Dedifferentiated amniotic fluid mesenchymal stem cell (primary cell): ENCODE measurements at regions not wholly inside any gene's neighbourhood (a gene's known extent, or its start where the extent isn't known, plus 50 kb on each side); places are given as distances from the start of the nearest gene placed in this dataset.
"Not testable (repeated sequence)": the region's sequence is repeated elsewhere in the genome, so short reads cannot be mapped to it uniquely, and the experiment has no call there.

Source experiments
- DNase-seq: peaks from one replicate; pipeline ENCODE4 v3.0.0-alpha.2; 2016; ENCODE audit errors: extremely low spot score

DNA sequence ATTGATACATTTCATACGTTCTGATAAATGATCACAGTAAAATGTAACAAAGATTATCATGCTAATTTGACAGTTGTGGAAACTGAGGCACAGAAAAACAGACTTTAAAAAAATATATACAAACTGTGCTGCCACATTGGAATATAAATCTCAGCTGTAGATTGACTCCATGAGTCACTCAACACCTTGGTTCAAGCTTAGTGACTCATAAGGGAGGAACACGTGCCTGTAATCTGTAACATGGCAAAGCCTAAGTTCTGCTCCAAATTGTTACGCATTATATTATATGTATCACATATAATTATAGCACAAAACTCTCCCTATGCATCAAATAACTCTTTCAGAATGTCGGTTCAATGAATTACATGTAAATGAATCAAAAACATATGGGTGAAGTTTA, 1047.5 kb downstream of the GATA3 start:
- DNase-seq, result no peak

DNA sequence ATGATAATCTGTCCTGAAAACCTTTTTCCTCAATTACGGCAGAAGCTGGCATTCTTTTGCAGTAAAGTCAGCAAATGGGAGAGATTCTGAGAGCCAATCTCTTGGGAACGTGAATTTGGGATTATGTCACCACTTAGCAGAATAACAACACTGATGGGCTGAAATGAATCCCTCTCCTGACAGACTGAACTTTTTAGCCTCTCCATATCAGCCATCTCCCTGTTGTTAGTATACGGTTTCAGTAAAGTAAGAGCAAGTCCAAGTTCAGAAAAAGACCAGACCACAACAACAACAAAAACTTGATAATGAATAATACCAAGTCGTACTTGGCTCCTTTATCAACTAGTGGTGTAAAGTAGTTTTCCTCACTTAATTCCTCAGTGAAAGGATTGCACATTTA, 1048.8 kb downstream of the GATA3 start:
- no peak for DNase-seq

DNA sequence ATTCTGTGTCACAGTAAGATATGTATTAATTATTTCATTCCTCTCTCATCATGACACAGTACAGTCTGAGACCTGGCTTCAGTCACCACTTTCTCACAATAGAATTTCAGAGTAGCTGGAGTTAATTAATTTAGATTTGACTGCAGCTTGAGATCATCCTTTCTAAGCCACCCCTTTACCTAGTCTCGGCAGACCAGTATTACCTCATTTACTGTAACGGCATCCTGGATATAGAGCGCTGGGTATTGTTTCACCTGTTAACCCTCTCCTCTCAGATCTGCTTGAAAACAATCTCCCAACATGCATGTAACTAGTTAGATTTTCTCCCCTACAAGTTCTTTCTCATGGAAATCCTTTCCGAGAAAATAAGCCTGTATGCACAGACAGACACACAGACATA, 1057.5 kb downstream of the GATA3 start:
- DNase-seq, result no peak

DNA sequence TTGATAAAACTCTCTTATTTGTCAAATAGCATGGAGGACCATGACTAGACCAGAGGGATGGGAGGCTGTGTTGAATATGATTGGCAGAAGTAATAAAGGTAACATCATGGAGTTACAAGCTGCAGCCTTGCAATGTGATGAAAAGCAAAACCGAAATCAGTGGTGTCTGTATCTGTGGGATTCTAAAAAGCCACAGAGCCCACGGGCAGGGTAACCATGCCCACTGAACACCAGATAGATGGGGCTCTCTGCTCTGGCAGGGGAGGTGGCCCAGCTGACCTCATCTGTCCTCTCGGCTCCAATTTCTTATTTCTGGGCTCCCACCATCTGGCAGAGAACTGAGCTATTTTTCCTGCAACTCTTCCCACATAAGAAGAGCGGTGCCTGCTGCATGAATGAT, 1072.2 kb downstream of the GATA3 start:
- no peak for DNase-seq

DNA sequence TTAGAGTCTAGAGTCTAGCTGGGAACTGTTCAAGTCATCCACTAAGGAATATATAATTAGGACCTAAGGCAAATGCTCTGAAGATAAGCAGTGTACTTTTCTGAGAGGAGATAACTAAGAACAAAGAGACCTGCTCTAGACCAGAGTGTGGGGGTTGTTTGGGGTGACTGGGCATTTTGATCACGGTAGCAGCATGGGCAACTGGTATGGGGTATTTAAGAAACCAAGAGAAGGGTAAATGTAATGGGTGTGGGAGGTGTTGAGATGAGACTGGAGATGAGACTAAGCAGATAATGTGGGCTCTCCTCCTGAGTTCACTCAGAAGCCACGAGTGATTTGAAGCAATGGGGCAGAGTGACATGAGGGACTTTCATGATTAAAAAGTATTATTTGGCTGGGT, 1082.9 kb downstream of the GATA3 start:
- no peak for DNase-seq

DNA sequence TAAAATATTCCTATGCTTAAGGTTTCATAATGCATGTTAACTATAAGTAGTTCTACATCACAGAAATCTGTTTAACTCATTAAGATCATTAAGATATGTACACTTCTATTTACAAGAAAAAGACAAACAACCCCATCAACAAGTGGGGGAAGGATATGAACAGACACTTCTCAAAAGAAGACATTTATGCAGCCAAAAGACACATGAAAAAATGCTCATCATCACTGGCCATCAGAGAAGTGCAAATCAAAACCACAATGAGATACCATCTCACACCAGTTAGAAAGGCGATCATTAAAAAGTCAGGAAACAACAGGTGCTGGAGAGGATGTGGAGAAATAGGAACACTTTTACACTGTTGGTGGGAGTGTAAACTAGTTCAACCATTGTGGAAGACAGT, 1084.3 kb downstream of the GATA3 start:
- not testable (repeated sequence) for DNase-seq

DNA sequence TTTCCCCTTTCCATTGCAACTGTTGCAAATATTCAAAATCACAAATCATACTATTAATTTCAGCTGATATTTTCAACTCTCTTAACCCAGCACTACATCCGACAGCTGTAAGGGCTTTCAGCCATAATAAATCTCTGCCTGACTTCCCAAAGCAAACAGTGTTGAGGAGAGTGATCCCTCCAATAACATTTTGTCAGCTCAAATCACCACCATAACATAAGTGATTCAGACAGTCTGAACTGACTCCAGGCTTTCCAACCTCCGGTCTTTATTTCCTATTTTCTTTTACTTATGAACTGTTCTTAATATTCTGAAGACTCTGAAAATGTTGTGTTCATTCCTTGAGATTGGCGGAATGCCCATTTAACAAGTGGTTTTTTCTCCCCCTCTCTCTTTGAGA, 1085.9 kb downstream of the GATA3 start:
- no peak for DNase-seq

DNA sequence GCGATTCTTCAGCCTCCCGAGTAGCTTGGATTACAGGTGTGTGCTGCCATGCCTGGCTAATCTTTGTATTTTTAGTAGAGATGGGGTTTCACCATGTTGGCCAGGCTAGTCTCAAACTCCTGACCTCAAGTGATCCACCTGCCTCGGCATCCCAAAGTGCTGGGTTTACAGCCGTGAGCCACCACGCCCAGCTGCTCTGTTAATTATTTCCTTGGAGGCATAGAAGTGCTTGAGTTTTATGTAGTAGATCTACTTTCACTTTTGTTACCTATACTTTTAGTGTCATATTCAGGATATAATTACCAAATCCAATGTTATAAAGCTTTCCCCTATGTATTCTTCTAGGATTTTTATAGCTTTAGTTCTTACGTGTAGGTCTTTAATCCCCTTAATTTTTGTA, 1093.0 kb downstream of the GATA3 start:
- no peak for DNase-seq

DNA sequence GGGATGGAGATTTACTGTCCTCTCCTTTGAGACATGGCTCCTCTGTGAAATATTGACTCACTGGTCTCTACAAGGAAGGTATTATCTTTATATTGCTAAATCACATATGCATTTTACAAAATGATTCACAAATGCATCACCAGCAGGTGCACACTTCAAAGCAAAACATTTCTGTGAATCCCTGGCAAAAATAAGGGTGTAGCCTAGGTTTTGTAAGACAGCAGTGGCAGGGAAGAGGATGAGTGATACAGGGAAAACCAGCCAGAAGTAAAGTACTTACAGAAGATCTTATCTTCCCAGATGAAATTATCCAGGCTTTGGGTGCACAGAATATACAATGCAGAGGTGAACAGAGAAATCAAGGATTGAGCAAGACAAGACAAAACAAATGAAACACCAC, 1094.6 kb downstream of the GATA3 start:
- no peak for DNase-seq

DNA sequence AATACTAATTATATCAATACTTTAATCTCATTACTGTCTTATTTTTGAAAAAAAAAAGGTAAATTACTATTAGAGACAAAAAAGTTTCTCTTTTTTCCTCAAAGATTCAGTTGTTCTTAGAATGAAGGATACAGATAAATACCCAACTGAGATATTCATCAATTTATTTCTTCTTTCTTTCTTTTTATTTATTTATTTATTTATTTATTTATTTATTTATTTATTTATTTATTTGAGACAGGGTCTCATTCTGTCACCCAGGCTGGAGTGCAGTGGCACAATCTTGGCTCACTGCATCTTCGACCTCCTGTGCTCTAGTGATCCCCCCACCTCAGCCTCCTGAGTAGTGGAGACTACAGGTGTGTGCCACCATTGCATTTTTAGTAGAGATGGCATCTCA, 1098.6 kb downstream of the GATA3 start:
- not testable (repeated sequence) for DNase-seq

DNA sequence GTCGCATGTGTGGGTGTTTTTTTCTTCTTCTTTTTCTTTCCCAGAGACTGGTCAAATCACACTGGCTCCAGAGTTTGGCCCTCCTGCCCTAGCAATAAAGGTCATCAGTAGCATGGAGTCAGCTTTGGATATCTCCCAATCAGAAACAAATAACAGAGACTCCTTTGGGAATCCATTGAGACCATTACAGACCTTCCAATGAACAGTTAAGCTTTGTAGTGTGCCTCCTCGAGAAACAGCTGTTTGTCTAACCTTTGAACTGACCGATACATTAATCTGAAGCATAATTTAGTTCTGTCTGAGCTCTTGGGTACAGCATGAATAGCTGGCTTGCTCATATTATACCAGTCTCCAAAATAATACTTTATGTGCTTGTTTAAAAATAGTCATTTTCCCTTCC, 1103.2 kb downstream of the GATA3 start:
- DNase-seq, result no peak

DNA sequence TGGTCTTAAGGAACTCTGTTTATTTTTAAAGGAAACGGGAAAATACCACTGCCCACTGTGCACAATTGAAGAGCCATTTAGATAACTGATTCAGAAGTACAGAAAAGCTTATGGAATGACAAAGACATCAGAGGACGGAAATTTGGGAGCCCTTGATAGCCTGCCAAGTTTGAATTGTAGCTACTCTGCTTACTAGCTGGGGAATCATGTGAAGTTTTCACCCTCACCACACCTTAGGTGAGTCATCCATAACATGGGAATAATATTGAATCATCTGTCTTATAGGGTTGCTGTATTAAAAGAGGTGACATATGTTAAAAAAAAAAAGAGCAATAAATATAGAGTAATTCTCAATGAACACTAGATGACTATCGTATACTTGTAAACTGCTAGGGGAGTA, 1104.2 kb downstream of the GATA3 start:
- DNase-seq, result no peak

DNA sequence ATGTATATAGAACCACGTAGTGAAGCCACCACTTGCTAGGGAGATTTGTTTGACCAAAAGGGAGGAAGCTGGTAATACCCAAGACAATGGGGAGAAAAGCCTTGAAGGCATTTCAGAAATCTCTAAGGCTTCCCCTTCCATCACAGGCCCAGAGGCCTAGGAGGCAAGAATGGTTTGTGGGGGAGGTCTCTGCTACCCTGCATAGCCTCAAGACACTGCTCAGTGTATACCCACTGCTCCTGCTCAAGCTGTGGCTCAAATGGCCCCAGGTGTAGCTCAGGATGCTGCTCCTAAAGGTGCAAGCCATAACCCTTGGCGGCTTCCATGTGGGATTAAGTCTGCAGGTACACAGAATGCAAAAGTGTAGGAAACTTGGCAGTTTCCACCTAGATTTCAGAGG, 1105.8 kb downstream of the GATA3 start:
- no peak for DNase-seq

DNA sequence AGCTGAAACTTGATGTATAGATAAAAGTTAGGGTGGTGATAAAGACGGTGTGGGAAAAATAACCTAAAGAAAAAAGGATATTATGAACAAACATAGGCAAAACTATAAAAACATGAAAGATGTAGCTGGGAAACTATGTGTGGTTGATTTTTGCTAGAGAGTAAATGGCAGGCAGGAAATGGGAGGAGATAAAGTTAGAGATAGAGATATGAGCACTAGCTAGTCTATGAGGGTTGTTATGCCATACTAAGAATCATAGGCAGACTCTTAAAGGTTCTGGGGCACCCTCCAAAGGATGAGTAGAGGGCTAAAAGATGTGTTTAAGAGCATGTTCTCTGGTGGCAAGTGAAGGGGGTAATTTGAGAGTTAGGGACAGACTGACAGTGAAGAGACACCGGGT, 1109.2 kb downstream of the GATA3 start:
- DNase-seq, result no peak

DNA sequence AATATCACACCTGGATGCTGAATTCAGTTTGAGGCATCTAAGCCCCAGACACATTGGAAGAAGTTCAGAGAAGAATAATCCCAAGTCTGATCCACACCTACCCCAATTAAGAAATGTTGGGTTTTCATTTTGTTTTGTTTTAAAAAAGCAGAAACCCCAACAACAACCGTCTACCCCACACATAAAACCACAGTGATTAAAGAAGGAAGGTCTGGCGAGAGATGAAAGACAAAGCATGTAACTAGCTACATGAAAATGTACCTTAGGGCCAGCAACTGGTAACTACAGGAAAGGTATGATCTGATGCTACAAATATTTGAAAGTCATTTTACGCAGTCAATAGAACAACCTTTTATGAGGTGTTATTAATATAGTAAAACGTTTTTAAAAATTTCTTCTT, 1112.3 kb downstream of the GATA3 start:
- DNase-seq, result no peak

DNA sequence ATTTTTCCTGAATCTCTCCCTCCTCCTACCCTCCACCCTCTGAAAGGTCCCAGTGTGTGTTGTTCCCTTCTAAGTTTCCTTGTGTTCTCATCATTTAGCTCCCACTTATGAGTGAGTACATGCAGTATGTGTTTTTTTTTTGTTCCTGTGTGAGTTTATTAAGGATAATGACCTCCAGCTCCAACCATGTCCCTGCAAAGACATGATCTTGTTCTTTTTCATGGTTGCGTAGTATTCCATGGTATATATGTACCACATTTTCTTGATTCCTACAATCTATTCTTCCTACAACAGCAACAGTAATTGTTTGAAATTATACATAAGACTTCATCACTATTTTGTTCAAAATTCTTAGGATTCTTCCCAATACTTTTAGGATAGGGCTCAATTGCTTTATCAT, 1117.8 kb downstream of the GATA3 start:
- DNase-seq, result no peak

DNA sequence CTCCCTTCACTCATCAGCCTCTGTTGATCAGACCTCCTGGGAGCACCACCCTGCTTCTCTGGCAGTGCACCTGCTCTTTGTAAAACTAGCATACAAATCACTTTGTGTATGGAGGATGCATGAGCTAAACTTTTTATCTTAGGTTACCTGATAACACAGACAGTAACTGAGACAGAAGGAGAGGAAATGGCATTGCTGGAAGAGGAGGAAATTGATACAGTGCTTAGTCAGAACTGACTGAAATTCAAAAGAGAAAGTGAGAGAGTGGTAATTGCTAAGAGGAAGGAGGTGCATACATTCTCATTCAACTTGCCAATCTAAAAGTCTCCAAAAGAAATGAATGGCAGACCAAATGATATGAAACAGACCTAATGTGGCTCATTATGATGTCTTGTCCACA, 1120.7 kb downstream of the GATA3 start:
- DNase-seq, result no peak

DNA sequence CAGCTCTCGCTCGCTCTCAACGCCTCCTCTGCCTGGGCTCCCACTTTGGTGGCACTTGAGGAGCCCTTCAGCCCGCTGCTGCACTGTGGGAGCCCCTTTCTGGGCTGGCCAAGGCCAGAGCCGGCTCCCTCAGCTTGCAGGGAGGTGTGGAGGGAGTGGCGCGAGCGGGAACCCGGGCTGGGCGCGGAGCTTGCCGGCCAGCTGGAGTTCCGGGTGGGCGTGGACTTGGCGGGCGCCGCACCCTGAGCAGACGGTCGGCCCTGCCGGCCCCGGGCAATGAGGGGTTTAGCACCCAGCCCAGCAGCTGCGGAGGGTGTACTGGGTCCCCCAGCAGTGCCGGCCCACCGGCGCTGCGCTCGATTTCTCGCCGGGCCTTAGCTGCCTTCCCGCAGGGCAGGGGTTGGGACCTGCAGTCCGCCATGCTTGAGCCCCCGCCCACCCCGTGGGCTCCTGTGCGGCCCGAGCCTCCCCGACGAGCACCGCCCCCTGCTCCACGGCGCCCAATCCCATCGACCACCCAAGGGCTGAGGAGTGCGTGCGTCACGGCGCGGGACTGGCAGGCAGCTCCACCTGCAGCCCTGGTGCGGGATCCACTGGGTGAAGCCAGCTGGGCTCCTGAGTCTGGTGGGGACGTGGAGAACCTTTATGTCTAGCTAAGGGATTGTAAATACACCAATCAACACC, 1128.9 kb downstream of the GATA3 start:
- not testable (repeated sequence) for DNase-seq

DNA sequence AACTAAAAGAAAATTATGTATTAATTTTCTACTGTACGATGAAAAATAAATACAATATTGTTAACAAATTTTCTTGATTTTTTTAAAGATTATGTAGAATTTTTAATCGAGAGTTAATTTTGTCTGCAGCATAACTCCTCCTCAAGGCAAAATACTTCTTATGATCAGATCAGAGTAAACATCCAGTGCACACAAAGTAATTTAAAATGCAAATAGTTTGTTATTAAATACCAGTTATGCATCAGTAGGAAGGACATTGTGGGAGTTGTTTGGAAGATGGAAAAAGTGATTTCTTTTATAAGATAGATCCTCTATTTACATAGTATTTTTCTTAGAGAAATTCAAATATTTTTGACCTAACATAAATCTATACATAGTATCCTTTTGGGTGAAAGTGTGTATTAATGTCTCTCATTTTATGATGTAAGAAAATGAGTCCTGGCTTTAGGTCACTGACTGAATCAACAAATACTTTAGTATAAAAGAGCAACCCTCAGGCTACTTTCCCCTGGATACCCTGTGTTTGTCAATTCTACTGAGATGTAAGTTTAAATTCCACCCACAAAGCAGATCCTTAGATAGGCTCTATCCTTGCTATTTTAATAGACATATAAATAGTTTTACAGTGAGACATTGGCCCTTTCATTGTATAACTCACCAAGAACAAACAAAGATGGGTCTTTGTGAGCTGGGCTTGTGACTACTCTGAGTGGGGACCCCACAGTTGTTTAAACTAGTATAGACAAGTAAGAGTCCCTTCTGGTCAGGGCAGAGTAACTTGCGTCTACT, 1133.7 kb downstream of the GATA3 start:
- no peak for DNase-seq

DNA sequence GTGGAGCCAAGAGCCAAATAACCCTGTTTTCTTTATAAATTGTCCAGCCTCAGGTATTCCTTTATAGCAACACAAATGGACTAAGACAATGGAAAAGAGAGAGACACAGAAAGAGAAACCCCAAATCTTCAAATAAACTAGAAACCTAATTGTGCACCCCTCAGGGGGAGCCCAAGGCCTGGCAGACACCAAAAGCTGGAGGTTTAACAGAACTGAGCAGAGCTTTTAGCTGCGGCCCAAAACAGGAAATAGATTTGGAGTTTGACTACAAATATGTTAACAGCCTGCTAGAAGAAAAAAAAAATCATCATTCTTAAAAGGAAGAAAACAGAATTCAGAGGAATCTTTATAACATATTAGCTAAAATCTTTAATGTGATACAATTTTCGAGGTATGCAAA, 1135.0 kb downstream of the GATA3 start:
- no peak for DNase-seq

DNA sequence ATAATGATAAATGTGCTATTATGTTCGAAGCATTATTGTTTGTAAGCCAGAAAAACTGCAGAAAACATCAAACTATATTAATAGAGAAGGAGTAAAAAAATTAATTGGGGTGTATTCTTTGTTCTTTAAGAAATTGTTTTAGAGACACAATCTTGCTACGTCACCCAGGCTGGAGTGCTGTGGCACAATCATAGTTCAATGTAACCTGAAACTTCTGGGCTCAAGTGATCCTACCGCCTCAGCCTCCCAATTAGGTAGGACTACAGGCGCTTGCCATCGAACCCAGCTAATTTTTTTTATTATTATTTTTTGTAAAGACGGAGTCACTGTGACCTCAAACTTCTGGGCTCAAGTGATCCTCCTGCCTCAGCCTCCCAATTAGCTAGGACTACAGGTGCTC, 1138.6 kb downstream of the GATA3 start:
- DNase-seq, result no peak

DNA sequence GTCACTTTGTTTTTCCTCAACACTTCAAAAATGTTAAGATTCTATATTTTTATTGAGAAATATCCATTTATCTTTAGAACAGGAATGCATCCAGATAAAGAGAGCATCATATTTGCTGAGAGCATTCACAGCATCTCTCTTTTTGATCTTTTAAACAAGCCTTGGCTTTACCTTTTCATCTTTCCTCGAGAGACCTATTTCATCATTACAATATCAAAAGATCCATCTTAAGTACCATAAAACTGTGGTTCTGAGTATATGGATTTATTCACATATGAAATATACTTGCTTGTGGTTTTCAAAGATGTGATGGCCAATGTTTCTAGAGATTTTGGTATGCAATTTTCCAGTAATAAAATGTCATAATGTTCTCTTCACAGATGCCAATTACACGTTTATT, 1140.9 kb downstream of the GATA3 start:
- DNase-seq, result no peak

DNA sequence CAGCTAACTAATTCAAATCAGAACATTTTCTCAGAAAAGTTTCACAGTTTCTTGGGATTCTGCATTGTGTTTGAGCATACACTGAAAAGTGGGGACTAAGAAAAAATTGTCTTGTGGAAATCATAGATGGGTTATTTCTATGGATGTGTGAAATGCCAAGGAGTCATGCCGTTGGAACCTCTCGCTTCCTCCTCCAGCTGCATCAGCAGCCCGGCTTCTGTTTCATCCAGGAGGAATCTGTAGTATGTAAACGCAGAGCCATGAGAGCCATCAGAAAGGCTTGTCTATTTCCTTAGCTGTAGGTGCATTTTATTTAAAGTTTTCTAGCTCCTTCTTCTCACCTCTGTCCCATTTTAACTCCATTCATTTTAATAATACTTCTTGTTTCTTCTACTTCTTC, 1144.1 kb downstream of the GATA3 start:
- no peak for DNase-seq

DNA sequence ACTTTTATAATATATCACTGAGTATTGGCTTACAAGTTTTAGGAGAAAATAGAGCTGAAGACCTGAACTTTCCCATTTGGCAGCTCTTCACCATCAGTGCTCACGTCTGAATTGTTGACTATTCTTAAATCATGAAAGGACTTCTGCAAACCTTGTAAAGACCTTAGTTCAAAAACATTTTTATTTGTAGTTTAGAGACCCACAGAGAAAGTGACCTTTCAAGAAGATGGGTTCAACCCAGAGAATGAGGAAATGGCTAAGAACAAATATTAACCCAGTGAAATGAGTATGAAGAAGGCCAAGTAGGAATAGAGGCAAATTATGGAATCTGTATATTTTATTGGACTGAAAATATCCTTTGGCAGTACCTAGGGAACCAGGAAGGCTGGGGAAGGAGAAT, 1151.1 kb downstream of the GATA3 start:
- no peak for DNase-seq
